PFSK-1 (cell line): ENCODE measurements at regions not wholly inside any gene's neighbourhood (a gene's known extent, or its start where the extent isn't known, plus 50 kb on each side); places are given as distances from the start of the nearest gene placed in this dataset.

Experiments used
- POLR2AphosphoS5 ChIP-seq: IDR thresholded peaks from 2 replicates; pipeline ENCODE4 v1.6.1; 2012; ENCODE audit warnings: low read depth, mild to moderate bottlenecking, control low read depth, low read length, moderate library complexity
- TAF1 ChIP-seq: IDR thresholded peaks from 2 replicates; pipeline ENCODE4 v1.6.1; 2012; ENCODE audit warnings: low read length, control low read depth, borderline replicate concordance; ENCODE audit not compliant: insufficient read depth

- TF ChIP-seq TAF1: no peak
- TF ChIP-seq POLR2AphosphoS5: no peak
These were observed 69.1 kb upstream of the EOLA2 start for GRCh38 chrX:150007356-150007755.
